ENCODE measurements at regions not wholly inside any gene's neighbourhood (a gene's known extent, or its start where the extent isn't known, plus 50 kb on each side); places are given as distances from the start of the nearest gene placed in this dataset.

GRCh38 chr5:92916036-92916435 is 665.0 kb downstream of the NR2F1-AS1 start:
- TF ChIP-seq TCF12 (IDR thresholded peaks at IDR 0.05; ENCODE audit: low read depth) (no peak), CEBPB (IDR thresholded peaks at IDR 0.05) (no peak)
